ENCODE measurements at regions not wholly inside any gene's neighbourhood (a gene's known extent, or its start where the extent isn't known, plus 50 kb on each side); places are given as distances from the start of the nearest gene placed in this dataset.

DNA sequence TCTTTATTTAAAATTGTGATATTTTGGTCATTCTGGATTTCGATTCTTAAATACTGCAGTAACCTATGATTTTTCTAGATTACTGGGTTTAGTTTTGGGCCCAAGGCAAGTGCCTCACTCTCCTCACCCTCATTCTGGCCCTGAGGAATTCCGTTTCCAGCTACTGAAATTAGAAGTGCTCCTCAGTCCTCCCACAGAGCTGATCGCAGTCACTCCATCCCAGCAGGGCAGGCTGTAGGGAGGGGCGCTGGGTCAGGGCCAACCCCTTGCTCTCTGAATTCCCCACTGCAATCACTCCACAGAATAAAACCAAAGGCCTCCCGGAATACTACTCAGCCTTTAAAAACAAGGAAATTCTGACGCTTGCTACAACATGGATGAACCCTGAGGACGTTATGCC, 66.5 kb upstream of the DIO3 start:
- no peak for DNase-seq (ENCODE audit: low spot score)

DNA sequence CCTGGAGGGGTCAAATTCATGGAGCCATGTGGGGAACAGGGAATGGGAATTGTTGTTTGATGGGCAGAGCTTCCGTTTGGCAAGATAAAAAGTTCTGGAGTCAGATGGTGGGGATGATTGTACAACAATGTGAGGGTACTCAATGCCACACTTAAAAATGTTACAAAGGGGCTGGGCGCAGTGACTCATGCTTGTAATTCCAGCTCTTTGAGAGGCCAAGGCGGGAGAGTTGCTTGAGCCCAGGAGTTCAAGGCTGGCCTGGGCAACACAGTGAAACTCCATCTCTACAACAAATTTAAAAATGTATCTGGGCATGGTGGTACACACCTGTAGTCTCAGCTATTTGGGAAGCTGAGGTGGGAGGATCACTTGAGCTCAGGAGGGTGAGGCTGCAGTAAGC, 66.0 kb upstream of the DIO3 start:
- no peak for DNase-seq (ENCODE audit: low spot score)

DNA sequence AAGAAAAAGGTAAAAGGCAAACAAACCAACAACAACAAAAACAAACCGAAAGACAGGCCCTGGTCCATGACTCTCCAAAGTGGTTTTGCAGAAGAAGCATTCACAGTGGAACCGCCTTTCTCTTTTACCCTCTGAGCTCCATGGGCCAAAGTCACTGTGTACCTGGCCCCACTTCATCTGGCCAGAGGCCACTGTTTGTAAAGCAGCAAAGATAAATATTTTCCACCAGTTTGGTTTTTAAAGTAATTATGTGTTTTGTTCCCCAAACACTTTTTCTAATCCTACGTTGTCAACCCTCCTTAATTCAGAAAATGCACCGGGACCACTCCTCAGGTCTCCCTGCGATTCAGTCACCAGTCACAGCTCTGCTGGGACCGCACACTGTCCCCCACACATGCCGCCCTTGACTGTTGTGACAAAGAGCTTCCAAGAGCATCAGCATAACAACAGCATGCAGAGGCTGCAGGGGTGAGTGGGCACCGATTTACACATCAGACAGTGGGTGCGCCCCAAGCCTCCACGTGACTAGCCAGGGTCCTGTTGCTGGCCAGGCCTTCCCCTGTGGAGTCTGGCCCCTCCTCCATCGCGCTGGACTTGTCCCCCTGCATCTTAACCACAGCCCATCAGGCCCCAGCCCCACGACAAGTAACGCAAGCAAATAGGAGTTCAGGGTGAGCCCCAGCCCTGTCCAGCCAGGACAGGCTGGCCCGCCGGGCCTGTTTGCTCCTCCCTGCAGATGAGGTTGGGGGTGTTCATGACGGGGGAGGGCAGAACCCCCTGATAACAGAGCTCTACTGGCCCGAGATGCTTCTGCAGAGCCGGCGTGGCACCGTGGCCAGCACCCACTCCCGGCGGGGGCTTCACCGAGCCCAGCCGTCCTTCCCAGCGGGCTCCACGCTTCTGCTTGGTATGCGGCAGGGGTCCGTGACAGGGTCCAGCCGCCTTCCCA, 65.2 kb upstream of the DIO3 start:
- no peak for DNase-seq (ENCODE audit: low spot score)

DNA sequence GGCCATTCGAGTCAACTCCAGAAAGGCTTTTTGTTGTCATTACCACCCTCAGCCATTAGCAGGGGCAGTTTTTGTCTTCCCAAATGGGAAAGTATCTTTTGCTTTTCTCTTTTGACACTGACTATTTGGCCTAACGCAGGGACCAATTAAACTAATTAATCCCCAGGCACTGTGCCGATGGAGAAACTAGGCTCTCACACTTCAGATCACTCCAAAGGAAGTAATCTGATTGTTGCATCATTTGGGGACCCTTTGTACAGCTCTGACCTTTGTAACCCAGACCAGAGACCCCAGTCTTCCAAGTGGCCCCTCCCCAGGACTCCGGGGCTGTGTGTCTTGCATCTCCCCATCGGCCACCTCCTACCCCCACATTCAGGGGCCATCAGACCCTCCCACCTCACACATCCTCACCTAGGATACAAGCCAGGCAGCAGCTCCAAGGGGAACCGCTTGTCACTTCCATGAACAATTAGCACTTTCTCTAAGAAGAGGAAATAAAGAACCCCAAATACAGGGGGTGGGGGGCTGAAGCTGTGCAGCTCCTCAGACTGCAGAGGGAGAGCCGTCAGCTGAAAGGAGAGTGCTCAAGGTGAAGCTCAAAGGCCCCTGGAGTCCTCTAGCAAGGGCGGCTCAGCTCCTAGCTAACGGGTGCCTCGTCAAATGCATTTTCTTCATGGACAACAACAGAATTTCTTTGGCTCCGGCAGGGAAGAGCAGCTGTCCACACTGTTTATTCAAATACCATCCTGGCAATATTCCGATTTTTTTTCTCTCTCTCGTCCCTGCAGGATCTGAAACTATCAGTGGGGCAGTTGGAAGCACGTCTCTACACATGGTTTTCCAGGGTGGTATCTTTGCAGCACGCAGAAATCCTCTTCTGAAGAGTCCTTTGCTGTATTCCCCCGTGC, 64.3 kb upstream of the DIO3 start:
- DNase-seq (ENCODE audit: low spot score): no peak

DNA sequence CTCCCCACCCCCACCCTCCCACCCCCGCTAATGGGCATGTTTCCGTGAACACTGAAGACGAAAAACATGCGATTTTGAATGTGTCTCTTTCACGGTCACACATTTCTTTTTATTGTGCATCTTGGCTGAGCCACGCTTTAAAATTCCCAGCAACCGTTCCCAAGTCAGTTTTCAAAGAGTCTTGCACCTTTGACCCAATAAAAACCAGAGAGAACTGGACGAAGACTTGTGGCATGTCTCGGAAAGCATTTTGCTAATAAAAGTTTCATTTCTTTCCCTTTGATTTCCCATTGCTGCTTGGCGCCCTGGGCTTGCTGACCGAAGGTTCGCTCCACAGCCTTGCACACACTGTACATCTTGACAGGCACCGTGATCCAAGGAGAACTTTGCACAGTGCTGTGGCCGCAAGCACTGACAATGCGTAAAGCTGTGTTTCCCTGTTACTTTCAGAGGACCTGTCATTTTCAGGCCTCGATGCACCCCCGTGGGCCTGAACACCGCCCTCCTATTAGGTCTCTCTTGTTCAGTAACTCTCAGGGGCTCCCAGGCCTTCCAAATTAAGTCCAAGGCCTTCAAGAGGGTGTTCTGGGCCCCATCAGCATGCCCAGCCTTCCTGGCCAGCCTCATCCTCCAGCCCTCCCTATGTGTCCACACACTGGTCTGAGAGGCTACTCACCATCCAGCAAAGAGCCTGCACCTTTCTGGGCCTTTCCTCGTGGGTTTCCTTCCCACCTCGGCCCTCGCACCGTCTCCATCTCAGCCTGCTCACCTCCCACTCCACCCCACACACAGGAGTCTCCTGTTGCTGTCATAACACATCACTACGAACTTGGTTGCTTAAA, 63.4 kb upstream of the DIO3 start:
- no peak for DNase-seq (ENCODE audit: low spot score)

DNA sequence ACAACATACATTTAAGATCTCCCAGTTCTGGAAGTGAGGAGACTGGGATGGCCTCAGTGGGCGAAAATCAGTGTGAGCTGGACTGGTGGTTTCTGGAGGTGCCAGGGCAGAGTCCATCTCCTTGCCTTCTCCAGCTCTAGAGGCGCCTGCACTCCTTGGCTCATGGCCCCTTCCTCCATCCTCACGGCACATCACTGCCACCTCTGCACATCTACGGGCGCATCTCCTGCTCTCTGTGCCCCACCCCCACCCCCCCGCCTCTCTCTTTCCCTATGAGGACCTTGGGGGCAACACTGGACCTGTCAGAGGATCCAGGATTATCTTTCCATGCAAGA, 62.8 kb upstream of the DIO3 start:
- DNase-seq (ENCODE audit: low spot score): no peak

DNA sequence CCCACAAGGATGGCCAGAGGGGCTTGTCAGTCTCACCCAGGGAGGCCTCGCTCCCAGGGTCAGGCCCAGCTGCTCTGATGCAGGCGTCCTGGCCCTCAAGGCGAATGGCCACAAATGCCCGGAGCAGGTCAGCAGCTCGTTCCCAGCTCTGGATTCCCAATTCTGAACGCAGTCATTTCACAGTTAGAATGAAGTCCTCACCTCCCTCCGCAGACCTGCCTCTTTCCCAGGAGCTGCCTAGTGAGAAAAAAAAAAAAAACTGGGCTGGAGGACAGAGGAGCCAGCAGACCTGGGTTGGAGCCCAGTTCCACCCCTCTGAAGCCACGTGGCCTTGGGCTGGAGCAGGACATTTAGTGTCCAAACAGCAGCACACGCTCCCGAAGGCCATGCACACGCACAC, 62.2 kb upstream of the DIO3 start:
- no peak for DNase-seq (ENCODE audit: low spot score)

DNA sequence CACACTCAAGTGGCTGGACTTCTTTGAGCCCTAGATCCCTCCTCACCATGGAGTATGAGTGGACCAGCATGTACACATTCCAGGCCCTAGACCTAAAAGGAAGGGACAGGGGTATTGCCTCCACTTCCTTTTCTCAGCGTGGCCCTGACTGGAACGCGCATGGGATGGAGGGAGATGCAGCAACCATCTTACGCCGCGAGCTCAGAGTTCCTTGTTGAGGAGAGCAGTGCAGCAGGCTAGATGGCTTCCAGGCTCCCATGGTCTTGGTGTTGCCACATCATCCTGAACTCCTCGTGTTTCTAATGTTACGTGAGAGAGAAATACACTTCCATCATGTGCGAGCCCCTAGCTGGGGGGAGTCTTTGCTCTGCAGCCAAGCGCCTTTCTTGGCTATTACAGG, 61.8 kb upstream of the DIO3 start:
- DNase-seq (ENCODE audit: low spot score): no peak

DNA sequence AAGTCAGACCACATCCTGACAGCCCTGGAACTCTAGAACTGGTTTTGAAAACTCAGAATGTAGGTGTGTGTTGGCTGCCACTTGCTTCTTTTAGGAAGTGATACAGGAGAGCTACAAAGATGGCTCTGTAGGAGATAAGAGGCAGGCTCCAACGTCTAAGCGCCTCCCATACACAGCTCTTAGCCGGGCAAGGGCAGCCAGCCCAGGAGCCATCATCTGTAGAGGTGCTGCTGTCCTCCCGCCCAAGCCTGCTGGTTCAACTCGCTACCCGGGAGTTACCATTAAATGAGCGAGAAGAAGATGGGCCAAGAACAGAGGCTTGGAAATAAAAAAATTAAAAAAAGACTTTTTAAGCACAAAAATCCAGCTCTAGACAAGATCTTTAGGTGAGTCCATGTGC, 61.2 kb upstream of the DIO3 start:
- no peak for DNase-seq (ENCODE audit: low spot score)

DNA sequence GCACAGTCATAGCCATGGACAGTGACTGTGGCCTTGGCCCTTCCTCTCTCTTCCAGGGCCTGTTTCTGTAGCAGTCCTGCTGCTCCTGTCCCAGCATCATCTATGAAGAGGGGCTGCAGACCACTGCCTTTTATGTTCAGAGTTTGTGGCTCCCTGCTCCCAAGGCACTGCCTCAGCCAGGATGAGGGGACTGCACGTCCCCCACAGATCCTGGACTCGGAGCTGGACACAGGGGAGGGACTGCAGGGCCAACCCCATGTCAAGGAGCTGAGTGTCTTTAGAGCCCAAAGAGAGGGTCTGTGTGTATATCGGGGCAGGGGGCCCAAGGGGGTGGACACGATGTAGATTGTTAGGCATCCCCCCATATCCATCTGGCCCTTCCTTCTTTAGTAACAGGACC, 60.6 kb upstream of the DIO3 start:
- DNase-seq (ENCODE audit: low spot score): no peak

DNA sequence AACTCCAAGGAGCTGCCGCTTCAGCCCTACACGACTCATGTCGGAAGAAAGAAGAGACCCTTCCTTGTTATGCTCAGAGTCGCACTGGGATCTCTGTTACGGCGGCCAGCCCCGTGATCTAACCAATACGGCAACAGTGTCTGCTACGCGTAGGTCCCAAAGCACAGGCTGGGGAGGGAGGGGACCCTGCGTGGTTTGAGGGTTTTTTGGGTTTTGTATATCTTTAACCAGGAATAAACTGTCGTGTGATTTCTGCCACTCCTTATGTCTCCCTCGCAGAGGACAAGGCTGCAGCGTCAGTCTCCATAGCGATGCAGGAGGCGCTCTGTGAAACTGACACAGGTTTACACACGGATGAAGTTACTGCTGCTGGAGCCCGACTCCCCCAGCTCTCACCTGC, 60.0 kb upstream of the DIO3 start:
- no peak for DNase-seq (ENCODE audit: low spot score)

DNA sequence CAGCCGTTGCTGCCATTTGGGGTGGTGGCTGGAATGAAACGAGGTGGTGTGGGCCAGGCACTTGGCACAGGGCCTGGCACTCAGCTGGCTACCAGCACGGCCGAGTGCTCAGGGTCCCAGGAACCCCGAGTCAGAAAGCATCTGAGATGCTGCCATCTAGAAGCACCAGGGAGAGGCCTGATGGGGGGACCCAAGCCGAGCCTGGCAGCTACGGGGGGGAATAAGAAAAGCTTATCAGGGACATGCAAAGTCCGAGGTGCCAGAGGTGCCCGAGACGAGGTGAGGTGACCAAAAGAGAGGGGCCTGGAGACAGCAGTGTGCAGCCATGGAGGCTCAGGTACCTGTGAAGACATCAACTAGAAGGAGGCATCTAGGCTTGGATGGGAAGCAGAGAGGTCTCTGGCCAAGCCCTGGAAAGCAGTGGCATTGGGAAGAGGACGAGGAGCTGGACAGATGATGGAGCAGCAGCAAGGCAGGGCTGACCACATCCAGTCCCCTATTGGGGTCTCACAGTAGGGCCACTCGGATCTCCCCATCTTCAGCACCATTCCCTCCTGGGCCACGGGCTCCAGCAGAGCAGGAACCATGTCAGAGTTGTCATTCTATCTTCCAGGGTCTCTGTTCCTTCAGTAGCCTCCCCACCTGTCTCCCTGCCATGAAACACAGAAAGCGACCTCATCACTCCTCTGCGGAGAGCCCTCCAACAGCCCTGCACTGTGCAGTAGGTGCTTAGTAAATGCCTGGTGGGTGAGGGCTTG, 59.3 kb upstream of the DIO3 start:
- DNase-seq (ENCODE audit: low spot score): no peak

DNA sequence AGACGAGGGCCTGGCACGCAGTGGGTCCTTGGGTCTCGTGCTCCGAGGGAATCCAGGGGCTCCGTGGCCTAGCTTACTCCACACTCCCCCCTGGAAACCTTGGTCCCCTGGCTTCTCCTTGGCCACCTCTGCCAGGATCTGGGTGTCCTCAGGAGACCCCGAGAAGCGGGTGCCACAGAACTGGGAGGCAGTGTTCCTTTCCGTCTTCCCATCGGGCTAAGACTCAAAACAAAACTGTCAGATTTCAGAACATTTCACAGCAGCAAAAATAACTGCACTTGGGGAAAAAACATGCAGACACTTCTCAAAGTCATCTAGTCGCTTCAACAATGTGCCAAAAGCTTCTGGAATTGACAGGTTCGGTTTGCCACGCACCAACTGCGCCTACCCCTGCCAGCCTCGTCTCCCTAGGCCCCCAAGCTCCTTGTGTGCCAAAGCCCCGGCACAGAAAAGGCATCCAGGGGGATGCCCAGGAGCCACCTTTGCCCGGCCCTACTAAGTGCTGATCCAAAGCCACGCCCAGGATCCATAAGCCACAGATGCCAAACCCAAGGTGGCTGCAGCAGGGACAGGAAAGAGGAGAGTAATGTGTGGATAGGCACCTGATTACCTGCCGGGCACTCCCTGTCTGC, 58.4 kb upstream of the DIO3 start:
- no peak for DNase-seq (ENCODE audit: low spot score)

DNA sequence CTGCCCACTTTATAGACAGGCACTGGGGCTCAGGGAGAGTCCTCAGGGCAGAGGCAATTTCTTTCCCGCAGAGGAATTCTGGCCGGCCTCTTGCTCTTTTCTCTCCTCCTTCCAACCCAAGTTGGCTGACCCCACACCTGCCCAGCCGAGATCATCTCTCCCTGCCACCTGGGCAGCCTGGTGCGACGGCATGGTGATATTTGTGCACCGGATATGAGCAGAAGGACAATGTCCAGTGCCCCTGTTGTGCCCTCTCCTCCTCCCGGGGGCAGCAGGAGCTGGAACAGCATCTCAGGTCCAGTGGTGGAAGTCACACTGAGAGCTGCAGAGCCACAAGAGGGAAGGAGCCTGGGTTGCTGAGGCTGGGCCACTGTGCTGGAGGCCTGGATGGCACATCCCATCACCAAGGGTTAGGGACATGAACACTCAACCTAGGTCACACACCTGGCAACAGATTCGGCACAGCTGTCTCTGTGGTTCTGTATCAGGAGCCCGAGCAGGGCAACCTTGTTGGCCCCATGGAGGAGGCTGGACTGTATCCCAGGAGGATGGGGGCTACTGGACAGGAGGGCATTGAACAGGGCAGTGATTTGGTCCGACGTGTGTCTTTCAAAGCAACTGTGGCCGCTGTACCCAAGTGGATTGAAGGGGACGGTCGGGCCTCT, 57.7 kb upstream of the DIO3 start:
- no peak for DNase-seq (ENCODE audit: low spot score)

DNA sequence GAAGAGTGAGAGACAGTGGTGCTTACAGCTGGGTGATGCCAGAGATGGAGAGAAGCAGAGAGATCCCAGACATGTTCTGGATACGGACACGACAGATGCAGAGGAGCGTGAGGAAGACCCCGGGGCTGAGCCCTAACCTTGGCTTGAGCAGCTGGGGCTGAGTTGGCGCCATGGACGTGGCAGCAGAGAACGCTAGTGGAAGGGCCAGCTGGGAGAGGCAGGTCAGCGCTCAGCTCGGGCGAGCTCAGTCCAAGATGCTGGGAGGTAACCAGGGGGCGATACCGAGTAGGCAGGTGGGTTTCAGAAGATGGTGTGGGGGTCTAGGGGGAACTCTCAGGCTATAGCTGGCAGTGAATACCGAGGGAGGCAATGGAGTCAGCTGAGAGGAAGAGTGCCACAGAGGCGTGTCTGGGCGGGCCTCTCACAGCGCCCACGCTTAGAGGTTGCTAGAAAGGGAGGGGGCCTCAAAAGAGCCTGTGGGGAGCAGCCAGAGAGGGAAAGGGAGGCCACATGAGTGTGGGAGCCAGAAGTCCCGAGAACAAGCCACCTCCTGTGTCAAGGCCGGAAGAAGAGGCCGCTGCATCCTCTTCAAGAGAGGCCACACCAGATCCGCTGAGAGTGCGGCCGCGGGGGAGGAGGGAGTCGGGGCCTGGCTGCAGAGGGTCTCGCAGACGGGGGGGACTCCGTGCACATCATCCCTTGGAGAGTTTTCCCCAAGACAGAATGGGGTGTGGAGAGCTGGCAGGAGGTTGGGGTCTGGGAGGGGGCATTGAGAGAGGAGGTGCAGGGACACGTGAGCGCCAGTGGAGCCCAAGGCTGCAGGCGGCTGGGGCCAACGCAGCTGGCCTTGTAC, 57.0 kb upstream of the DIO3 start:
- no peak for DNase-seq (ENCODE audit: low spot score)

DNA sequence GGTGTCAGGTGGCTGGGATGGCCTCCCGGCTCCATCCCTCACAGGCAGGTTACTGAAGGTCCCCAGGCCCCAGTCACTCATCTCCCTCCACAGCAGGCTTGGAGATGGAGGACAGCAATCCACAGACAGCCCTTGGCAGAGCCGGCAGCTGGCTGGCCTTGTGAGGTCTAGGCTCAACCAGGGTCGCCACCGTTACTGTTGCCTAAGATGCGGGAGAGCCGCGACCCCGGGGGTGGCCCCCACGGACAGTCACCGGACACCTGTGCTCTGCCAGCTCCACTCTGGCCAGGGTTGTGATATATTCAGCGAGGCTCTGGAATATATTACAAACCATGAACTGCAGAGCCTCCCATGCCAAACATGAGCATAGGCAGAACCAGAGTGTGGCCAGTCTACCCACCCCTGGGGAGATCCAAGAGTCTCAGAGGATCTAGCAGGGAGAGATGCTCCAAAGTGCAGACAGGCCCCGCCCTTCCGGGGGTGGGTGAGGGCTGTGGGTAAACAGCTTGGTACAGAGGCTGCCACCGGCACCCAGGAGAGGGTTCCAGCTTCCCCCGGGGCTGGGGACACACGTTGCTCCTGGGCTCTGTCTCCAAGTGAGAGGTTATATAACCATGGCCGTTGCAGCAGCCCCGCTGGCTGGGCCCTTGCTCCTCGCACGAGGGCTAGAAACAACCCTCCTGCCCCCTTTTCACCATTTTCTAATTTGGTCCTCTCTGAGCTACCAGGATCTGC, 55.9 kb upstream of the DIO3 start:
- no peak for DNase-seq (ENCODE audit: low spot score)

DNA sequence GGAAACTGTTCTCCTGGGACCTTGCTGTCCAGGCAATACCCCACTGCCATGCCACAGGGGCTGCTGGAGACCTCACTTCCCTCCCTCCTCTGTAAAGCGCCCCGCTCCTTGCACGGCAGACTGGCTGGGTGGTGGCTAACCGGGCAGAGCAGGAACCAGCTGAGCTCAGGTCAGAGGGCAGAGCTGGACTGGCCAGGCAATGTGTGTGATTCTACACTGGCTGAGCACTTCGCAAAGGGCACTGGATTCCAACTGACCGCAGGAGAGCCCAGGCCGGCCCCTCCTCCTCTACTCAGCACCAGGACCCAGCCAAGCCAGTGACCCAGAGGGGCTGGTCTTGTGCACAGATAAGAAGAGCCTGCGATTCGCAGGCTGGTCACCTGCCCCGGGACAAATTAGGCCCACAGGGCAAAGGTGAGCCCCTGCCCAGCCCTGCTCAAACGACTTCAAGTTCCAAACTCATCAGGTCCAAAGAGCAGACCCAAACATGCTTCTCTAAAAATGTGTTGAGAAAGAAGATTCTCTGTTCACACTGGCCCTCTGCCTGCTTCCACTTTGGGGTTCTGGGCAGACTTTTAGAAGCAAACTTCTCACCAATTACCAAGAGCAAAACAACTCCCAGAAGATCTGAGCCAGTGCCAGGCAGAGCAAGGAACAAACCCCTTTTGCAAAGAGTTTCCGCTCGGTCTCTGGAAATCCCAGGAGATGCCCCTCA, 54.9 kb upstream of the DIO3 start:
- no peak for DNase-seq (ENCODE audit: low spot score)
